ENCODE measurements at regions not wholly inside any gene's neighbourhood (a gene's known extent, or its start where the extent isn't known, plus 50 kb on each side); places are given as distances from the start of the nearest gene placed in this dataset.

GRCh38 chr11:105334025-105334714 lies 194.6 kb upstream of the CARD18 start:
- no peak for DNase-seq (ENCODE audit: low spot score)
- no peak for TF ChIP-seq CTCF (IDR thresholded peaks at IDR 0.05; ENCODE audit: extremely low read depth, missing control alignments)

GRCh38 chr11:105333153-105333552 lies 193.6 kb upstream of the CARD18 start:
- no peak for TF ChIP-seq CTCF (IDR thresholded peaks at IDR 0.05; ENCODE audit: extremely low read depth, missing control alignments)

GRCh38 chr11:105332171-105332570 lies 192.6 kb upstream of the CARD18 start:
- no peak for TF ChIP-seq CTCF (IDR thresholded peaks at IDR 0.05; ENCODE audit: extremely low read depth, missing control alignments)
- DNase-seq (ENCODE audit: low spot score), result no peak

More at GRCh38 chr11:105333153-105333552, 193.6 kb upstream of the CARD18 start:
- DNase-seq (ENCODE audit: low spot score), result no peak

GRCh38 chr11:105328061-105328460 lies 188.5 kb upstream of the CARD18 start:
- no peak for DNase-seq (ENCODE audit: low spot score)
- TF ChIP-seq CTCF (IDR thresholded peaks at IDR 0.05; ENCODE audit: extremely low read depth, missing control alignments), result no peak

- DNase-seq (ENCODE audit: low spot score), result no peak
- no peak for TF ChIP-seq CTCF (IDR thresholded peaks at IDR 0.05; ENCODE audit: extremely low read depth, missing control alignments)
Measured at GRCh38 chr11:105324156-105324555, 184.6 kb upstream of the CARD18 start.

- TF ChIP-seq CTCF (IDR thresholded peaks at IDR 0.05; ENCODE audit: extremely low read depth, missing control alignments), result no peak
- no peak for DNase-seq (ENCODE audit: low spot score)
Measured at GRCh38 chr11:105321696-105322095, 182.1 kb upstream of the CARD18 start.

GRCh38 chr11:105315287-105315686 lies 175.7 kb upstream of the CARD18 start:
- DNase-seq (ENCODE audit: low spot score), result no peak

More at GRCh38 chr11:105315287-105315686, 175.7 kb upstream of the CARD18 start:
- TF ChIP-seq CTCF (IDR thresholded peaks at IDR 0.05; ENCODE audit: extremely low read depth, missing control alignments), result no peak

Data from GM20000 (cell line).